NCI-H2029 treated with DMSO at 0.1 percent for 48 hours (cell line): ENCODE measurements at regions not wholly inside any gene's neighbourhood (a gene's known extent, or its start where the extent isn't known, plus 50 kb on each side); places are given as distances from the start of the nearest gene placed in this dataset.
"Not testable (repeated sequence)": the region's sequence is repeated elsewhere in the genome, so short reads cannot be mapped to it uniquely, and the experiment has no call there.

Source experiments
- DNase-seq: peaks from one replicate; lab custom pipeline; 2025; lab: John Stamatoyannopoulos, UW

GRCh38 chr3:190988102-190988501 is 125.6 kb upstream of the GMNC start:
- DNase-seq = no peak

- DNase-seq = no peak
Measured at GRCh38 chr3:190984502-190985244, 122.2 kb upstream of the GMNC start.

GRCh38 chr3:190983875-190984274 is 121.4 kb upstream of the GMNC start:
- no peak for DNase-seq

- DNase-seq = no peak
Measured at GRCh38 chr3:190973771-190974170, 111.3 kb upstream of the GMNC start.

GRCh38 chr3:190972840-190973270 is 110.4 kb upstream of the GMNC start:
- DNase-seq = no peak

- DNase-seq = no peak
Measured at GRCh38 chr3:190972196-190972595, 109.7 kb upstream of the GMNC start.

GRCh38 chr3:190970560-190970959 is 108.1 kb upstream of the GMNC start:
- no peak for DNase-seq

- DNase-seq = no peak
Measured at GRCh38 chr3:190968616-190969015, 106.1 kb upstream of the GMNC start.

- DNase-seq = not testable (repeated sequence)
Measured at GRCh38 chr3:190964931-190965330, 102.4 kb upstream of the GMNC start.

GRCh38 chr3:190959077-190959476 is 96.6 kb upstream of the GMNC start:
- DNase-seq = no peak

GRCh38 chr3:190941694-190942260 is 79.3 kb upstream of the GMNC start:
- DNase-seq = no peak

- DNase-seq = not testable (repeated sequence)
Measured at GRCh38 chr3:190934616-190935015, 72.1 kb upstream of the GMNC start.

GRCh38 chr3:190926619-190927018 is 64.1 kb upstream of the GMNC start:
- DNase-seq = no peak

GRCh38 chr3:190912736-190913135 is 50.2 kb upstream of the GMNC start:
- DNase-seq = no peak
